HG03139 (cell line): ENCODE measurements at regions not wholly inside any gene's neighbourhood (a gene's known extent, or its start where the extent isn't known, plus 50 kb on each side); places are given as distances from the start of the nearest gene placed in this dataset.
"Not testable (repeated sequence)": the region's sequence is repeated elsewhere in the genome, so short reads cannot be mapped to it uniquely, and the experiment has no call there.

ENCODE experiments used
- ATAC-seq: cut with Tn5 transposase; IDR thresholded peaks from one replicate; pipeline ENCODE4 v1.9.1; 2021; ENCODE audit not compliant: unreplicated experiment

DNA sequence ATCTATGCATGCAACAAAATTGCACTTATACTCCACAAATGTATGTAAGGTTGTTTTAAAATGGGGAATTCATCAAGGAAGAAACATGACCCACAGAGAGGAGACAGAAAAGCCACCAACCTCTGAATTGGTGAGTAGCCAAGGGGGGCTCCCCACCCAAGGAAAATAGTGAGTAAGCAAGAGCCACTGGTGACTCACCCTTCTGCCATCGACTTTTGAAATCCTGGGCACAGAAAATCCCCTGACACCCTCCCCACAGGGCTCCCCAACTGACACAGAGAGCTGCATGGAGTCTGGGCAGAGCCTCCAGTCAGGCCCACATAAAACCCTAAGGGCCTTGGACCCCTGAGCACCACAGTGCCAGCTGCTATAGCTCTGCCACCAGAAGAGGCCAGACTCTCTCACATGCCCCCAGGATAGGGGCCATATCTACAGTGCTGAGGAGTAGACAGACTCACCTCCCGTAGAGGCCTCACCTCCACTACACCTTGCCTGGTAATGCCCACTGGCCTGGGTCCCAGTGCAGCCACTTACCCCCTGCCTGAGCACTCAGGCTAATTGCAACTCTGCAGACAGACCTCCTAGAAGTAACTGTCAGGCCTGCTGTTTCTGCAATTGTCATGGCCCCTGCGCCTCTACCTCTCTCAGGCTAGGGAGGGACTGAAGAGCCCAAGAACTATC, 244.7 kb upstream of the WSB1 start:
- no peak for ATAC-seq

DNA sequence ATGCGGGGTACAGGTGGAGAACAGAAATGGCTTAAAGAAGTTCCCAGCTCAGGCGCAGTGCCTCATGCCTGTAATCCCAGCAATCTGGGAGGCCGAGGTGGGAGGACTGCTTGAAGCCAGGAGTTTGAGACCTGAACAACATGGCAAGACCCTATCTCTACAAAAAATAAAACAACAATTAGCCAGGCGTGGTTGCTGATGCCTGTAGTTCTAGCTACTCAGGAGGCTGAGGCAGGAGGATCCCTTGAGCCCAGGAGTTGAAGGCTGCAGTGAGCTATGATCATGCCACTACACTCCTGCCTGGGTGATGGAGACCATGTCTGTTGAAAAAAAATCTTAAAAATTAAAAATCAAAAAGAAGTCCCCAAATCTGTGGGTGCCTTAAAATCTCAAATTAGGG, 228.3 kb upstream of the WSB1 start:
- no peak for ATAC-seq

DNA sequence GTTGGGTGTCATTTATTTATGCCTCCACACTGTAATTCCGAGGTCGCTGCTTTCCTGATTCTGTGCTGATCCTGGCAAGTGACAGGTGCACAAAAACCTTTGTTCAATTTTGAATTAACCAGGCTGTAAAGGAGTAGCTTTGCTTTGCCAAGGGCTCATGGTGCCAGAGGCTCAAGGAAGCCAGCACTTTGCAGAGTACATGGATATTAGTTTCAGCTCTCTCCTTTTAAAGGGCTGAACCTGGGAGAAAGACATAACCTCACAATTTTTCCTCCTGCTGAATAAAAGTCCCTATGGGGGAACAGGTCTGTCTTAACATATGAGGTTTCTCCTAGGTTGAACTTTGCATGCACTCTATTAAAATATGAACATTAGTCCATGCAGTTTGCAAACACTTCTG, 227.6 kb upstream of the WSB1 start:
- no peak for ATAC-seq

DNA sequence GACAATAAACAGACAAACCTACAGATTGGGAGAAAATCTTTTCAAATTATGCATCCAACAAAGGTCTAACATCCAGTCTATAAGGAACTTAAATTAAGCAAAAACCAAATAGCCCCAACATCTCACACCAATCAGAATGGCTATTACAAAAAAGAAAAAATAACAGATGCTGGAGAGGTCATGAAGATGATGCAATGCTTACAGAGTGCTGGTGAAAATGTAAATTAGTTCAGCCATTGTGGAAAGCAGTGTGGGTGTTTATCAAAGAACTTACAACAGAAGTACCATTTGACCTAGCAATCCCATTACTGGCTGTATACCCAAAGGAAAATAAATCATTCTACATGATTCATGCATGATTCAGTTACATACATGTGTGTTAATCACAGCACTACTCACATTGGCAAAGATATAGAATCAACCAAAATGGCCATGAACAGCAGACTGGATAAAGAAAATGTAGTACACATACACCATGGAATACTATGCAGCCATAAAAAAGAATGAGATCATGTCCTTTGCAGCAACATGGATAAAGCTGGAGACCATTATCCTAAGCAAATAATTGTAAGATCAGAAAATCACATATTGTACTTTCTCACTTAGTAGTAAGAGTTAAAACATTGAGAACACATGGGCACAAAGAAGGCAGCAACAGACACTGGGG, 223.9 kb upstream of the WSB1 start:
- ATAC-seq = no peak

DNA sequence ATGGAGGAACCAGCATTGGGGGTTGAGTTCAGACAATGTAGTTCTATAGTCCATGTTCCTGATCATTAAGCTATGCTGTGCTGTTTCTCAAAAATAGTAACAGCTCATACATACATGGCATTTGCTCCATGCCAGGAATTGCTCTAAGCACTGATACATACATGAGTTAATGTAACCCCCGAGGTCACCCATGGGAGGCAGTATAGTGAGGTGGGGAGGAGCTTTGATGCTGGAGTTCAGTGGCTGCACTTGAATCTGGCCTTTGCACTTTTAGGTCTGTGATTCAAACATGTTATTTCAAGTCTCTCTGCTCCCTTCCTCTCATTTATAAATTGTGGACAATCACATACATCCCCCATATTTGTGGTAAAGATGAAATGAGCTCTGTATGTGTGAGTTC, 223.1 kb upstream of the WSB1 start:
- ATAC-seq = no peak

DNA sequence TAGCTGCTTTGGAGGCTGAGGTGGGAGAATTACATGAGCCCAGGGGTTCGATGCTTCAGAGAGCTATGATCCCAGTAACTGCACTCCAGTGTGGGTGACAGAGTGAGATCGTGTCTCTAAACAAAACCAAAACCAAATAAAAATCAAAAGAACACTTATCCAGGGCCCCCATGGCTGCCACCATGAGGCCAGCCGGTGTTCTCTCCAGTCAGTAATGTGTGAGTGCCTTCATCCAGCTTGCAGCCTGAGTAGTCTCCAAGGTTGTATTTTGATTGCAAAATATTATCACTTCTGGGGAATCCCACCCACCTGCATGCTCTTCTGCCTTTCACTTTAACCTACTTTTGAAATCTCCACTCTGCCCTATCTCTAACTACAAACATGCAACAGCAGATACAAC, 221.0 kb upstream of the WSB1 start:
- no peak for ATAC-seq

DNA sequence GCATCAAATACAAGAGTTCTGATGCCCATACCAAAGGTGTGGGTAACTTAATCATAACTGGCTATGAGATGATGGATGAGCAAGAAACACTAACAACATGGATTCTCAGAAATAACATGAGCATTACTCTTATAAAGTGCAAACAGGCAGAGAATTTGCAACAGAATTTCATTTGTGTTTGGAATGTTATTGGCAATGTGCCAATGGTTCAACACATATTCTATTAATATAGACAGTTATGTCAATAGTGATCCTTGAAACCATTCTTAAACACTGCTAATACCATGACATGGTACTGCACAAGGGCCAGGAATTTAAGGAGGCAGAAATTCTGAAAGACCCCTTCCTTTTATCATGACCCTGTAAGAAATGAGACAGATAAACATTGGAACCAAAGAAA, 217.1 kb upstream of the WSB1 start:
- no peak for ATAC-seq

DNA sequence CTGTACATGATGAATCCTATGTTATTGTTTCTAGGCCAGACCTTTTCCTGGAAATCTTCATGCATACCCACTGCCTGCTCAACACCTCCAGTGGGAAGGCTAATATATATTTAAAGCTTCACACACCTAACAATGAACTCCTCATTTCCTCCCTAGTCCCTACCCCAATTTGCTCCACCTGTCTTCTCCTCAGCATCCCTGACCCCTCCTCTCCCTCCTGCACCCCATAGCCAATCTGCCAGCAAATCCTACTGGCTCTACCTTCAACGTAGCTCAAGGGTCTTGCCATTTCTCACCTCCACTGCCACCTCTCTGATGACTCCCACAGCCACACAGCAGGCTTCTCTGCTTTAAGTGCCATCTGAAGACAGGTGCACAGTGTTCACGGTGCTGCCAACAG, 215.6 kb upstream of the WSB1 start:
- no peak for ATAC-seq

DNA sequence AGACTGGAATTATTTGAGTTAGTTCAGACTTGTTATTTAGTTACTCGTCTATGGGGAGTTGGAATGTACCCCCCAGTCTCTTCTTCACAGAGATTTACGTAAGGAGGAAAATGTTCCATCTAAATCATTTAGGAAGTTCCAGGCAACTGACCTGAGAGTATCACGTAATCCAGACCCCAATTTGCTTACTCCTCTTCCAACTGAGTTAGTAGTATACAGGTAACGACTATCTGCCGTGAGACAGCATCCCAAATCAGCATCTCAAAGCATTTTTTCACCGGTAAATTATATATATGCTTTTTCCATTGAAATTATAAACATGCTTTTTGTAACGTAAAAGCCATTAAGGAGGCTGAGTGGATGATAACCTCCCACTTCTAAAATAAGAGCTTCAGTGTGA, 214.3 kb upstream of the WSB1 start:
- ATAC-seq = no peak

DNA sequence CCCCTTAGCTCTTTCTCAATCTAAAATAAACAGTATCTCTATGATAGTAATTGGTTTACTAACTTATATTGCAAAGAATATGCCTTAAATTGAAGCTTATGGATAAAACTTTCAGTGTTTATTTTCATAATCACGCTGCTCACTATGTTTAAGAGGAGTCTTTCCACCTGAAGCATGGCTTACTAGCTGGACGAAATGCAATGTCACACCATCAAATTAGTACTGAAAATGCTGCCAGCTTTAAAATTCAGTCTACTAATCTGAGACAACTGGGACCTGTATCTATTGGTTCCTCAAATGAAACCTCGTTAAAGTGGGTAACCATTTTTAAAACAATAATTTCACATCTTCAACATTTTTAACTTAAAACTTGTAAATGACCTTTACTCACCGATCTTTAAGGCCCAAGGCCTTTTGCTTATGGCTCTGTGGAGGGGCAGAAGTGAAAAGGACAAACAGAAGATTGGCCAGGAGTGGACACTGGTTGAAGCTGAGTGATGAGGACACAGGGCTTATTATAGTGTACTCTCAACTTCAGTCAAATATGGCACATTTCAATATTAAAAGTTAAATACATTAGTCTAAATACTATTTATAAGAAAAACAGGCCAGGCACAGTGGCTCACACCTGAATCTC, 212.8 kb upstream of the WSB1 start:
- no peak for ATAC-seq

DNA sequence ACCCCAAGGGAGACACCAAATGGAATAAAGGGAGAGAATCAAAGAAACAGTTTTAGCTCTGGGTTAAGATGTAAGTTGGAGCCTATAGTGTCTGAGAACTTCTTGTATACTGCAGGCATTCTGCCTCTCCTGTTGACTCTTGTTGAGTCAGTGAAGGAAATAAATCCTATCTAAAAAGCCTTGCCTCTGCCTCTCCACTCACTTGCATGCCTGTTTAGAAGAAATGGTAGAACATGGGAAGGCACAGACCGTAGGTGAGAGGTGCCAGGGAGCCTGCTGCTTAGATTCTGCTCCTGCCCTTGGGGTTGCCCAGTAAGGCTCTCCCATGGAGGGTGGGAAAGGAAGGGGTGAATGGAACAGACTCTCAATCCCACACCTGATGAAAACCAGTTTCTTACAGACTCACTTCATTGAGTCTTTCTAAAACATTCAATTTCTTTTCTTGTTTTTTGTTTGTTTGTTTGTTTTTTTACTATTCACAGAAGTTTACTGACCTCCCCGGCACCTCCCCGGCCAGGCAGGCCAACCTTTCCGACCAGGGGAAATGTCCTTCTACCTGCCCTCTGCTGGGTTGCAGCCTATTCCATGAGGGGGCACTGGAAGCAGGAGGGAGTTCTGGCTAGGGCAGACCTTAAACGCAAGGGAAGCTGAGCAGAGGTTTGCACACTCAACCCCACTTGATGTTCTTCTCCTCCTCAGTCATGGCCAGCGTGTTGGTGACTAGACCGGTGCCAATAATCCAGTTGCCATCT, 211.7 kb upstream of the WSB1 start:
- ATAC-seq = no peak

DNA sequence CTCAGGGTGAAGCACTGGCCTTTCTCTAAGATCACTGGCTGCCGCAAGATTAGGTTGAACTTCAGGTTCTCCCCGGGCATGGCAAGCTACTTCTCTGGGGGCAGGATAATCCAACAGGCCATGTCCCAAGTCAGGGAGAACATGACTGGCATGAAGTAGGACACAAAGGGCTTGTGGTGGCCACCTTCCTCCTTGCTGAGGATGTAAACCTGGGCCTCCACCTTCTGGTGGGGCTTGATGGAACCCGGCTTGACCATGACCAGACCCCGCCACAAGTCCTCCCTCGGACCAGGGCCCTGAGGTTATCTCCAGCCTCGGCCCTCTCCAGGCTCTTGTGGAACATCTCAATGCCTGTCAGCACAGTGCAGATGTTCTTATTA, 211.1 kb upstream of the WSB1 start:
- no peak for ATAC-seq

DNA sequence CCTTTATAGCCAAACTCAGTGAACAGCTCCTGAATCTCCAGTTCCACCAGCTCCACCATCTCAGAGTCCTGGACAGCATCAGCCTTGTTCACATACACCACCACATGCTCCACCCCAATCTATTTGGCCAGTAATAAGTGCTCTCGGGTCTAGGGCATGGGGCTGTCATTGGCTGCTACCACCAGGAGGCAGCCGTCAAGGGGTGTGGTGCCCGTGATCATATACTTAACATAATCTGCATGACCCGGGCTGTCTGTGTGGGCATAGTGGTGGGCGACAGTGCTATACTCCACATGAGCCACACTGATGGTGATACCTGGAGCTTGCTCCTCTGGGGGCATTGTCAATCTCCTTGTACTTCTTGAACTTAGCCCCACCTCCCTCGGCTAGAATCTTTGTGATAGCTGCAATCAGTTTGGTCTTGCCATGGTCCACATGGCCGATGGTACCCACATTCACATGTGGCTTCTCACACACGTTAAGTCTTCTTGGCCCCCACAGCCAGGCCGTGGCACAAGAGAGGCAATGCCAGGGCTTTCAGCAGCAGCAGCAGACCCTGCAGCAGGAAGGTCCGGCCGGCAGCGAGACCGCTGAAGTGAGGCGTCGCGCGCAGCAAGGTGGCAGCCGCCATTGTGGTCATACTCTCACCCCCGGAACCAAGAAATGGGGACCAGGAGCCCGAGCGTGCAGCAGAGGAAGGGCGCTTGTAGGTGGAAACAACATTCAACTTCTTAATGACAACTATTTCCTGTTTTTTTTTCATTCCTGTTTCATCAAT, 210.3 kb upstream of the WSB1 start:
- no peak for ATAC-seq

DNA sequence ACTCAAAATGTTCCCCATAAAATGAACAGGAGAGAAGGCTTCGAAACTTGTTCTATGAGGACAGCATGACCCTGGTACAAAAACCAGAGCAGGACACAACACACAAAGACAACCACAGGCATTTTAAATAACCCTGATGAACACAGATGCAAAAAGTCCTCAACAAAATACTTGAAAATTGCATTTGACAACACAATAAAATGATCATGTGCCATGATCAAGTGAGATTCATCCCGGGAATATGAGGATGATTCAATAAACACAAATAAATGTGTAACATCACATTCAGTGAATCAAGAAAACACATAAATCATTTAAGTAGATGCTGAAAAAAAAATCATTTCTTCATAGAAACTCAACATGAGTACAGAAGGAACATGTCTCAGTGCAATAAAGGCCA, 208.4 kb upstream of the WSB1 start:
- no peak for ATAC-seq

DNA sequence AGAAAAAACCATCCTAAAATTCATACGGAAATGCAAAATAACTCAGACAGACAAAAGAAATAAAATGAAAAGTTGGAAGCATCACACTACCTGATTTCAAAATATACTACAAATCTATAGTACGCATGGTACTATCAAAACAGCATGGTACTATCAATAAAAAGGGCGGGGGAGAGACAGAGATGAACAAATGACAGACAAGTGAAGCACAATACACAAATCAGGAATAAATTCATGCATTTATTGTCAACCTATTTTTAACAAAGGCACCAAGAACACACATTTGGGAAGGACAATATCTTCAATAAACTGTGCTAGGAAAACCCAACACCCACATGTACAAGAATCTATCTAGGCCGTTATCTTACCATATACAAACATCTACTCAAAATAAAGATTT, 207.4 kb upstream of the WSB1 start:
- ATAC-seq = no peak

DNA sequence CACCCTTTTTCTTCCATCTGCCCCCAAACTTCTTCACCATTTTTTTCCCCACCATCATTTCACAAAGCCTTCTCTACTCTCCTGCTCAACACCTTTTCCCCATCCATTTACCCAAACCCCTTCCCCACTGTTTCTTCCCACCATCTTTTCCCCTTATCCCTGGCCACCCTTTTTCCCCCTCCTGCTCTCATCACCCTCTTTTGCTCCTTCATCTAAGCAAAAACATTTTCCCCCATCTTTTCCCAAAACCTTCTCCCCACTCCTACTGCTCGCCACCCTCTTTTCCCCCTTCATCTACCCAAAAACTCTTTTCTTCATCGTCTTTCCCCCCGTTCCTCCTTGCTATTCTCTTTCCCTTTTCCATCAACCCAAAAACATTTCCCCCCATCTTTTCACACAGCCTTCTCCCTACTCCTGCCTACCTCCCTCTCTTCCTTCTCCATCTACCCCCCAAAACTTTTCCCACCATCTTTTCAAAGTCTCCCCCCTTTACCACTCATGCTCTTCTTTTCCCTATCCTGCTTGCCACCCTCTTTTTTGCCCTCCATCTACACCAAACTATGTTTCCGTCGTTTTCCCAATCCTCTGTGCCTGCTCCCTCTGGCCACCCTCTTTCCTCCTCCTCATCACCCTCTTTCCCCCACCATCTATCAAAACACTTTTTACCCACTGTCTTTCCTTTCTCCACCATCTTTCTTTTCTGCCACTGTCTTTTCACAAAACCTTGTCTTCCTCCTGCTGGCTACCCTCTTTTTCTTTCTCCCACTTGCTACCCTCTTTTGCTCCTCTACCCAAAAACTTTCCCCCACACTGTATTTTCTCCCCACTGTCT, 205.8 kb upstream of the WSB1 start:
- no peak for ATAC-seq

DNA sequence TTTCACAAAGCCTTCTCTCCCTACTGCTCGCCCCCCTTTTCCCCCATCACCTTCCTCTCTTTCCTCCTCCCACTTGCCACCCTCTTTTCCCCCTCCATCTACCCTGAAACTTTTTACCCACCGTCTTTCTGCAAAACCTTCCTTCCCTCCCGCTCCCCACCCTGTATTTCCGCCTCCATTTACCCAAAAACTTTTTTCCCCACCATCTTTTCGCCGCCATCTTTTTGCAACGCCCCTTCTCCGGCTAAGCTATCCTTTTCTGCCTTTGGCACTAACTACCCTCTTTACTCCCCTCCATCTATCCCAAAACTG, 205.2 kb upstream of the WSB1 start:
- ATAC-seq = no peak

DNA sequence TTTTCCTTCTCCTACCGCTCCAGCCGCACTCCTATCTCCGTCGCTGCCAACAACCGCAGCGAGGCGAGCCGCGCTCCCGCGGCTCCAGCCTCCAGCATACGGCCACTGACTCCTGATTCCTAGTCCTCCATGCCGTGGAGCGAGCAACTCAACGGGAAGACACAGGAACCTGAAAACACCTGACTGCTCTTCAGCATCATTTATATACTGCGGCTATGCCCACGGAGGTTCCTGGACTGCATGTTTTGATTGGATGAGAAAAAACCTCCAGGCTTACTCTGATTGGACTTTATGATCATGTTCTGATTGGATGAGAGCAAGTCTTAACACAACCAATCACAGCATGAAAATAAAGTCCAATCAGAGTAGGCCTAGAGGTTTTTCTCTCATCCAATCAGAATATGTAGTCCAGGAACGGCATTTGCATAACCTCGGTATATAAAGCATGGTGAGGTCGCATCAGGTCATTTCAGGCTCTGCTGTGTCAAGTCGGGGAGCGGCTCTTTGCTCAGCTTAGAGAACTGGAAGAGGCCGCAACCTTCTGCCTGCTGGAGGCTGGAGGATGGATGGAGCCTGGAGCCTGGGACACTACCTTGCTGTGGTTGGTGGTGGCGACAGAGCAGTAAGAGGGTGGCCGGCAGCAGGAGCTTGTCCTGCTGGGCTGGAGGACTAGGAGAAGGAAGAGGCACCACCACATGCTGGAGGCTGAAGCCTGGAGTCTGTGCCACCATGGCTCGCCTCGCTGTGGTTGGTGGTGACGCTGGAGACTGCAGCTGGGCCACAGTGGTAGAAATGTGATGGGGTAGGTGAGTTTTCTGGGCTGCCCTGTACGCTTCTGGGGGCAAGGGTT, 204.6 kb upstream of the WSB1 start:
- ATAC-seq = not testable (repeated sequence)

DNA sequence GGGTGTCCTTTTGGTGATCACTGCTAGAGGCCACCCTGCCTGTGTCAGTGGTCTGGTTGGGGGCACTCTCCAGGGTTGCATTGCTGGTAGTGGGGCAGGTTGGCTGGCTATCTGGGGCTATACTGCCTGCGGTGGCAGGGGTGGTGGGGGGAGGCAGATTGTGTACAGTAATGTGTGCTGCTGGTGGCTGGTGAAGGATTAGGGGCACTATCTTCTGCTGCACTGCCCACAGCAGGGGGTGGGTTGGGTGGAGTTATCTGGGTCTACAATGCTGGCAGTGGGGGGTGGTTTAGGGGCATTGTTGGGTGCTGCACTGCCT, 204.0 kb upstream of the WSB1 start:
- ATAC-seq = no peak
